A549 (cell line): ENCODE measurements at regions not wholly inside any gene's neighbourhood (a gene's known extent, or its start where the extent isn't known, plus 50 kb on each side); places are given as distances from the start of the nearest gene placed in this dataset.

Source experiments
- ATAC-seq, 2 experiments: fragments of 200-7000 bp in 1 of 2; fragments of >200 bp in 1 of 2; cut with Nextera tagmentation in 1 of 2; cut with Tn5 transposase in 1 of 2; 3 replicates each; pipeline versions ENCODE4 v1.8.0 to v1.9.1; 2018 to 2020; ENCODE audit warnings: mild to moderate bottlenecking in 1 of 2, moderate library complexity in 1 of 2
- CTCF ChIA-PET: fragments of 300-600 bp; sonication (Branson Sonifier 250); formaldehyde crosslinking; extraction: SDS; loops from one replicate; lab custom pipeline; 2021; ENCODE audit warnings: antibody characterized with exemption, inconsistent platforms; lab: Yijun Ruan, JAX
- POLR2A ChIA-PET: fragments of 350-600 bp; formaldehyde crosslinking; extraction: SDS; loops from one replicate; lab custom pipeline; 2021; ENCODE audit warnings: antibody characterized with exemption, inconsistent platforms; lab: Yijun Ruan, JAX
- DNase-seq, 2 experiments: peaks; one replicate each; pipeline versions ENCODE4 v3.0.0 to v3.0.0-alpha.2; 2011 to 2016; ENCODE audit warnings: low read depth in 1 of 2, low spot score in 1 of 2
- FAIRE-seq: peaks from 2 replicates; lab custom pipeline; 2011; peaks lifted over from hg19 to GRCh38; lab: Jason Lieb, UNC
- H3K27ac ChIP-seq, 2 experiments: fragments of >200 bp; sonication (Bioruptor Twin); formaldehyde crosslinking; 3 replicates each; pipeline ENCODE4 v1.5.1; 2016 to 2017
- H3K4me1 ChIP-seq: fragments of >200 bp; sonication (Bioruptor Twin); formaldehyde crosslinking; 3 replicates; pipeline ENCODE4 v1.6.1; 2016
- H3K4me2 ChIP-seq: fragments of >200 bp; sonication (Bioruptor Twin); formaldehyde crosslinking; 3 replicates; pipeline ENCODE4 v1.6.1; 2016
- H3K4me3 ChIP-seq: fragments of >200 bp; sonication (Bioruptor Twin); formaldehyde crosslinking; 3 replicates; pipeline ENCODE4 v1.5.1; 2016
- H3K9me3 ChIP-seq: fragments of >200 bp; sonication (Bioruptor Twin); formaldehyde crosslinking; 3 replicates; pipeline ENCODE4 v1.6.1; 2016
- CBX2 ChIP-seq: fragments of 200-600 bp; sonication (generic); IDR thresholded peaks from 2 replicates; pipeline ENCODE4 v1.6.1; 2016; ENCODE audit warnings: low read depth, mild to moderate bottlenecking, borderline replicate concordance
- EHF ChIP-seq: fragments of 250-450 bp; sonication (Bioruptor Pico); IDR thresholded peaks from 2 replicates; pipeline ENCODE4 v1.5.0; 2020; ENCODE audit warnings: mild to moderate bottlenecking
- EP300 ChIP-seq, 2 experiments: fragments of >200 bp; sonication (Bioruptor Twin); formaldehyde crosslinking; IDR thresholded peaks; 2 replicates in 1 of 2; 3 replicates in 1 of 2; pipeline ENCODE4 v1.6.1; 2016 to 2017
- FOSL2 ChIP-seq, 2 experiments: fragments of 450-650 bp in 1 of 2; fragments of >200 bp in 1 of 2; sonication (Bioruptor Twin) in 1 of 2; formaldehyde crosslinking; IDR thresholded peaks; 2 replicates each; pipeline versions ENCODE4 v1.5.0 to v1.6.1; 2016 to 2020; ENCODE audit warnings: mild to moderate bottlenecking in 1 of 2, moderate library complexity in 1 of 2
- HDAC2 ChIP-seq: fragments of 200-600 bp; sonication (generic); IDR thresholded peaks from 2 replicates; pipeline ENCODE4 v1.6.1; 2016
- HOXB13 ChIP-seq: fragments of 250-450 bp; sonication (Bioruptor Pico); IDR thresholded peaks from 2 replicates; pipeline ENCODE4 v1.5.0; 2020; ENCODE audit warnings: low read depth, mild to moderate bottlenecking, moderate library complexity
- KDM5A ChIP-seq: fragments of 200-600 bp; sonication (generic); IDR thresholded peaks from 2 replicates; pipeline ENCODE4 v1.6.1; 2016; ENCODE audit warnings: antibody characterized with exemption, mild to moderate bottlenecking
- MAFK ChIP-seq: fragments of 450-650 bp; IDR thresholded peaks from 2 replicates; pipeline ENCODE4 v1.6.1; 2014; ENCODE audit not compliant: partially characterized antibody
- MAZ ChIP-seq: fragments of 150-350 bp; IDR thresholded peaks from 2 replicates; pipeline ENCODE4 v1.6.1; 2014; ENCODE audit warnings: antibody characterized with exemption, low read depth, low read length, borderline replicate concordance
- MYC ChIP-seq: IDR thresholded peaks from 2 replicates; pipeline ENCODE4 v1.6.1; 2012; ENCODE audit warnings: mild to moderate bottlenecking, inconsistent platforms, low read length, improper control_type of control experiment, borderline replicate concordance
- NPAS2 ChIP-seq: fragments of 250-450 bp; sonication (Bioruptor Pico); IDR thresholded peaks from 2 replicates; pipeline ENCODE4 v1.8.0; 2022; ENCODE audit warnings: mild to moderate bottlenecking, moderate library complexity, borderline replicate concordance
- NR3C1 ChIP-seq: fragments of >200 bp; sonication (Bioruptor Twin); formaldehyde crosslinking; IDR thresholded peaks from 3 replicates; pipeline ENCODE4 v1.6.1; 2017
- PHF8 ChIP-seq: fragments of 200-600 bp; sonication (generic); IDR thresholded peaks from 2 replicates; pipeline ENCODE4 v1.6.1; 2016; ENCODE audit warnings: low read depth, mild to moderate bottlenecking, antibody characterized with exemption, moderate library complexity, borderline replicate concordance
- POLR2AphosphoS2 ChIP-seq: conservative IDR thresholded peaks from 2 replicates; pipeline ENCODE4 v1.6.1; 2012; ENCODE audit warnings: low read length, improper control_type of control experiment, inconsistent platforms
- RFX5 ChIP-seq: fragments of 450-650 bp; IDR thresholded peaks from 2 replicates; pipeline ENCODE4 v1.7.1; 2014; ENCODE audit warnings: antibody characterized with exemption, mild to moderate bottlenecking, moderate library complexity
- RNF2 ChIP-seq: fragments of 200-600 bp; sonication (generic); IDR thresholded peaks from 2 replicates; pipeline ENCODE4 v1.6.1; 2016; ENCODE audit warnings: low read depth, mild to moderate bottlenecking, antibody characterized with exemption, moderate library complexity, borderline replicate concordance
- SMC3 ChIP-seq: fragments of >200 bp; sonication (Bioruptor Twin); formaldehyde crosslinking; IDR thresholded peaks from 3 replicates; pipeline ENCODE4 v1.6.1; 2018; ENCODE audit warnings: inconsistent platforms
- SREBF2 ChIP-seq: fragments of 450-650 bp; IDR thresholded peaks from 2 replicates; pipeline ENCODE4 v1.6.1; 2014; ENCODE audit warnings: mild to moderate bottlenecking, moderate library complexity
- TFCP2L1 ChIP-seq: fragments of 250-450 bp; sonication (Bioruptor Pico); IDR thresholded peaks from 2 replicates; pipeline ENCODE4 v1.5.0; 2021; ENCODE audit warnings: mild to moderate bottlenecking
- ZC3H11A ChIP-seq: fragments of 450-650 bp; IDR thresholded peaks from 2 replicates; pipeline ENCODE4 v1.6.1; 2014; ENCODE audit warnings: antibody characterized with exemption, mild to moderate bottlenecking
- ZSCAN20 ChIP-seq: fragments of 250-450 bp; sonication (Bioruptor Pico); IDR thresholded peaks from 2 replicates; pipeline ENCODE4 v1.8.0; 2022; ENCODE audit warnings: mild to moderate bottlenecking, moderate library complexity
- WGBS: methylation state at CpG from one replicate; pipeline ENCODE4 v1.1.6; 2017; ENCODE audit errors: missing lambda C conversion rate; 5-methylcytosine and 5-hydroxymethylcytosine counted together
- TF ChIP-seq, protein P1 (sequence below): fragments of >200 bp; sonication (Bioruptor Twin); formaldehyde crosslinking; IDR thresholded peaks from 2 replicates; pipeline ENCODE4 v1.6.1; 2016
- TF ChIP-seq, protein P2 (sequence below): IDR thresholded peaks from 2 replicates; pipeline ENCODE4 v1.6.1; 2012
- TF ChIP-seq, protein P3 (sequence below): fragments of 150-350 bp; IDR thresholded peaks from 2 replicates; pipeline ENCODE4 v1.6.1; 2014; ENCODE audit warnings: low read depth, mild to moderate bottlenecking, low read length
- TF ChIP-seq, protein P4 (sequence below): fragments of 450-650 bp; IDR thresholded peaks from 2 replicates; pipeline ENCODE4 v1.6.1; 2014; ENCODE audit warnings: antibody characterized with exemption

DNA sequence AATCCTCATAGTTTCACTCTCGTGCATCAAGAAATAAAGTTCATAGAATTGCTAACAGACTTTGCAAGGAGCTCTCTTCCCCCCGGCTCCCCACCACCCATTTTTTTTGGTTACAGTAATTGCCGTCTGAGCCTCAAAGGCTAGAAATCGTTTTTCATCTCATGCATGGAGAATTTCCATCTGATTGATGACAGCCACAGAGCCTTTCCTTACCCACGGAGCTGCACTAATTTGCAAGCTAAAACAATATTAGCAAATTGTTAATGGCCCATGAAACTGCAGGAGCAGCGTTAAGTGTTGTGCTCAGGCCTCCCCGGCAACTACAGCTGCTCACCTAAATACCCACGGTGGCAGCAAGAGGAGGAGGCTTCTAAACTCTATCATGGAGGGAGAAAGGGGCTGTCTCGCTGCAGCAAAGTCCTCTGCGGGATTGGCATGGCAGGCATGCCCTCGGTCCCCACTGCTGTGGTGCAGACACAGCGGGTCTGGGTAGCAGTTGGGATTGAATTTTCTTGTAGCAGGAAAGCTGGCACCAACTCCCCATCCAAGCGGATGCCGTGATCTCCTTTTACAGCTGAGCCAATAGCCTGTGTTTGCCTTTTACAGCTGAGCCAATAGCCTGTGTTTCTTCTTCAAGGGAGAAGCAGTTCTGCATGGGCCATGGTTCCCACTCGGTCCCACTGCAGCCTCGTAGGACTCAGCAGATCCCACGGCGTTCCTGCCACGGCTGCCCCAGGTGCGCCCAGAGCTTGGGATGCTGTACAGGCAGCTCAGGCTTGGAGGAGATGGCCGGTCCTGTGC, 412.3 kb downstream of the BRD1 start:
- POLR2A ChIA-PET = no interaction called here
- Histone ChIP-seq H3K4me3 (no peak overlapping the region), H3K4me2 (no peak overlapping the region), H3K9me3 (no peaks in the 10 kb centered on the region), H3K4me1 (no peaks in the 10 kb centered on the region), H3K27ac (no peak overlapping the region)
- no peak for ATAC-seq
- TF ChIP-seq FOSL2 (IDR thresholded peaks at IDR 0.05) (no peak), FOSL2 (CRISPR knock-in tag; IDR thresholded peaks at IDR 0.05) (no peak), EP300 (IDR thresholded peaks at IDR 0.05) (no peak), SMC3 (no peak), RNF2 (no peak), NPAS2 (no peak), NR3C1 (no peak), ZSCAN20 (CRISPR knock-in tag) (no peak), RFX5 (no peak)
- TF ChIP-seq, protein P1, sequence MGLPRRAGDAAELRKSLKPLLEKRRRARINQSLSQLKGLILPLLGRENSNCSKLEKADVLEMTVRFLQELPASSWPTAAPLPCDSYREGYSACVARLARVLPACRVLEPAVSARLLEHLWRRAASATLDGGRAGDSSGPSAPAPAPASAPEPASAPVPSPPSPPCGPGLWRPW = no peak
- TF ChIP-seq, protein P2, sequence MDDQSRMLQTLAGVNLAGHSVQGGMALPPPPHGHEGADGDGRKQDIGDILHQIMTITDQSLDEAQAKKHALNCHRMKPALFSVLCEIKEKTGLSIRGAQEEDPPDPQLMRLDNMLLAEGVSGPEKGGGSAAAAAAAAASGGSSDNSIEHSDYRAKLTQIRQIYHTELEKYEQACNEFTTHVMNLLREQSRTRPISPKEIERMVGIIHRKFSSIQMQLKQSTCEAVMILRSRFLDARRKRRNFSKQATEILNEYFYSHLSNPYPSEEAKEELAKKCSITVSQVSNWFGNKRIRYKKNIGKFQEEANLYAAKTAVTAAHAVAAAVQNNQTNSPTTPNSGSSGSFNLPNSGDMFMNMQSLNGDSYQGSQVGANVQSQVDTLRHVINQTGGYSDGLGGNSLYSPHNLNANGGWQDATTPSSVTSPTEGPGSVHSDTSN = no peak
- CTCF ChIA-PET = interaction anchor here (1.1 kb wide), 1 partner anchor 217 kb away, joined by 4 read pairs; no protein-coding TSS in a partner anchor
- no peak for DNase-seq
- FAIRE-seq = no peak
- 24% methylated on average over 11 of the region's 21 CpGs for WGBS

- FAIRE-seq (no peak), DNase-seq (no peak), ATAC-seq (no peak)
- ChIA-PET CTCF (interaction anchor here (0.9 kb wide), 1 partner anchor 219 kb away, joined by 3 read pairs; no protein-coding TSS in a partner anchor), POLR2A (no interaction called here)
- Histone ChIP-seq H3K27ac (no peak overlapping the region), H3K4me3 (no peak overlapping the region), H3K4me1 (no peaks in the 10 kb centered on the region), H3K9me3 (no peaks in the 10 kb centered on the region), H3K4me2 (no peak overlapping the region)
- 57% methylated on average over 5 of the region's 9 CpGs for WGBS
- TF ChIP-seq TFCP2L1 (CRISPR knock-in tag) (no peak), POLR2AphosphoS2 (no peak), MYC (no peak), MAFK (no peak), KDM5A (no peak), EHF (CRISPR knock-in tag) (no peak), ZC3H11A (no peak), NR3C1 (no peak), RFX5 (no peak), HOXB13 (CRISPR knock-in tag) (no peak), HDAC2 (no peak), CBX2 (no peak), SREBF2 (no peak), PHF8 (no peak), NPAS2 (no peak), MAZ (no peak)
- TF ChIP-seq, protein P3, sequence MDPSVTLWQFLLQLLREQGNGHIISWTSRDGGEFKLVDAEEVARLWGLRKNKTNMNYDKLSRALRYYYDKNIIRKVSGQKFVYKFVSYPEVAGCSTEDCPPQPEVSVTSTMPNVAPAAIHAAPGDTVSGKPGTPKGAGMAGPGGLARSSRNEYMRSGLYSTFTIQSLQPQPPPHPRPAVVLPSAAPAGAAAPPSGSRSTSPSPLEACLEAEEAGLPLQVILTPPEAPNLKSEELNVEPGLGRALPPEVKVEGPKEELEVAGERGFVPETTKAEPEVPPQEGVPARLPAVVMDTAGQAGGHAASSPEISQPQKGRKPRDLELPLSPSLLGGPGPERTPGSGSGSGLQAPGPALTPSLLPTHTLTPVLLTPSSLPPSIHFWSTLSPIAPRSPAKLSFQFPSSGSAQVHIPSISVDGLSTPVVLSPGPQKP = no peak
- TF ChIP-seq, protein P4, sequence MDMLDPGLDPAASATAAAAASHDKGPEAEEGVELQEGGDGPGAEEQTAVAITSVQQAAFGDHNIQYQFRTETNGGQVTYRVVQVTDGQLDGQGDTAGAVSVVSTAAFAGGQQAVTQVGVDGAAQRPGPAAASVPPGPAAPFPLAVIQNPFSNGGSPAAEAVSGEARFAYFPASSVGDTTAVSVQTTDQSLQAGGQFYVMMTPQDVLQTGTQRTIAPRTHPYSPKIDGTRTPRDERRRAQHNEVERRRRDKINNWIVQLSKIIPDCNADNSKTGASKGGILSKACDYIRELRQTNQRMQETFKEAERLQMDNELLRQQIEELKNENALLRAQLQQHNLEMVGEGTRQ = no peak
Measured at GRCh38 chr22:49413551-49413950, 414.1 kb downstream of the BRD1 start.
